Fibroblast of skin of left quadriceps (primary cell): ENCODE measurements at regions not wholly inside any gene's neighbourhood (a gene's known extent, or its start where the extent isn't known, plus 50 kb on each side); places are given as distances from the start of the nearest gene placed in this dataset.

ENCODE experiments used
- DNase-seq, 2 experiments: peaks; one replicate each; pipeline ENCODE4 v3.0.0-alpha.2; 2013; ENCODE audit warnings: low read depth in 2 of 2

DNA sequence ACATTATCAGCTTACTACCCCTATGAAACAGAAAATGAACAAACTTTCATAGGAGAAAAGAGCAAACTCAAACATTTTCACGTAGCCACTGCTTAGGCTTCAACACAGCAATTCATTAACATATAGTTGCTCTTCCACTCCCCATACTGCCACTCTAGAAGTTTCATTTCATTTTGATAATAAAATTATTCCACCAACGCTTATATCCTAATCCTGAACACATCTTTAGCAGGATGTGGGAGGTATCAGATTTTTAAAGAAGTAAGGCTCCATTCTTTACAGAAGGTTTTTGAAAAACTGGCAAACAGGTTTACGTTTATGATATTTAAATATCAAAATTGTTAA is 77.5 kb upstream of the ANK3 start:
- DNase-seq: no peak

DNA sequence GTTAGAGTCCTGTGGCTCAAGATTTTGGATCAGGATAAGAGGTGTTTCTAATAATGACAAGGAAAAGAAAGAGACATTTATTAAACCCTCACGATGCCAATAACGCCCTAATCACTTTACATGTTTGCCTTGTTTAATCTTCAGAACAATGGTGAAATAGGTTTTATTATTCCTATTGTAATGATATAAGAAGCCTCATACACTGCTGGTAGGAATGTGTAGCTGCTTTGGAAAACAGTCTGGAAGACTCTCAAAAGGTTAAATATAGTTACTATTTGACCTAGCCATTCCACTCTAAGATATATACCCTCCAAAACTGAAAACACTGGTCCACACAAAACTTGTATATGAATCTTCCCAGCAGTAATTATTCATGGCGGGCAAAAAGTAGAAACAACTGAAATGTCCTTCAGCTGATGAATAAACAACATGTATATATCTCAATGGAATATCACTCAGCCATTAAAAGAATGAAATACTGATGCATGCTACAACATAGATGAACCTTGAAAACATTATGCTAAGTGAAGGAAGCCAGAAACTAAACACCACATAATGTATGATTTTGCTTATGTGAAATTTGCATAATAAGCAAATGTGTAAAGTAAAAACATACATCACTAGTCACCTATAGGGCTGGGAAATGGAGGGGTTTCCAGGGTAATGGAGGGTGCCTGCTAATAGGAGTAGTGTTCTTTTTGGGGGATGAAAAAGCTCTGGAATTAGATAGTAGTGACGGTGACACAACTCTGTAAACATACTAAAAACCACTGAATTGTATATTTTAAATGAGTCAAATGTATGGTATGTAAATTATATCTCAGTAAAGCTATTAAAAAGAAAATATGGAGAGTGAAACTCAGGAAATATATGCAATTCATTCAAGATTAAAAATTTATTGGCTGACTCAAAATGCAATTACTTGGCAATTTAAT is 76.9 kb upstream of the ANK3 start:
- DNase-seq: peak; percentile 50 to 56

DNA sequence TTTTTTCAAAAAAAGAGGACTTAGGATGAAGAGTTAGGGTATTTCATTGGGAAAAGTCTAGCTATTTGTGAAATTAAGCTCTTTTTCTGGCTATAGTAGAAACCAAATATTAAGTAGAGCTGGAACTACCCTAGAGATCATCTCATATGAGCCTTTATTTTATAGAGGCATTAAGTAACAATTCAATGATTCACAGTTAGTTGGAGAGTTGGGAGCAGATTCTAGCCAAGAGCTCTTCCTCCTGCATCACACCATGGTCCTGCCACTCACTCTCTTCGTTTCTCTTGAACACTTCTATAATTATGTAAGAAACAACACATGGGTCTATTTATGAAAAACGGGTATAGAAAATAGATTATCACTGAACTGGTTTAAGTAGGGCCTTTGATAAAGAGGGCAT is 76.1 kb upstream of the ANK3 start:
- no peak for DNase-seq

- no peak for DNase-seq
Observed at GRCh38 chr10:60464659-60465058, 75.0 kb upstream of the ANK3 start.

DNA sequence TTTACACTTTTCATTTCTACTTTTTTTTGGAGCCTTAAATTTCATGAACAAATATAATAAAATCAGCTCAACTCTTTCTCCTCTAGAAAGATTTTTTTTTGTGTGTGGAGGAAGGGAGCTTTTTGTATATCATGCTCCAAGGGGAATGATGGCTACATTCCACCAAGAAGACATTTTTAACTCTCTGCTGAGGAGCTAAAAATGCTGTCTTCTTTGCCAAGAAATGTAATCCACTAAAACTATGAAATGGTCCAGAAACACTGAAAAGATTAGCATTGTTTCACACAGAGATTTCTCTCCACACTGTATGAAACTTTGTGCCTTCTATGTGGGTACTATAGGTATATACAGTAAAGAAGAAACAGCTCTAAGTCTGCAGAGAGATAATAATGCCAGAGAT is 74.1 kb upstream of the ANK3 start:
- no peak for DNase-seq

GRCh38 chr10:60461688-60462087 is 72.0 kb upstream of the ANK3 start:
- DNase-seq: no peak

DNA sequence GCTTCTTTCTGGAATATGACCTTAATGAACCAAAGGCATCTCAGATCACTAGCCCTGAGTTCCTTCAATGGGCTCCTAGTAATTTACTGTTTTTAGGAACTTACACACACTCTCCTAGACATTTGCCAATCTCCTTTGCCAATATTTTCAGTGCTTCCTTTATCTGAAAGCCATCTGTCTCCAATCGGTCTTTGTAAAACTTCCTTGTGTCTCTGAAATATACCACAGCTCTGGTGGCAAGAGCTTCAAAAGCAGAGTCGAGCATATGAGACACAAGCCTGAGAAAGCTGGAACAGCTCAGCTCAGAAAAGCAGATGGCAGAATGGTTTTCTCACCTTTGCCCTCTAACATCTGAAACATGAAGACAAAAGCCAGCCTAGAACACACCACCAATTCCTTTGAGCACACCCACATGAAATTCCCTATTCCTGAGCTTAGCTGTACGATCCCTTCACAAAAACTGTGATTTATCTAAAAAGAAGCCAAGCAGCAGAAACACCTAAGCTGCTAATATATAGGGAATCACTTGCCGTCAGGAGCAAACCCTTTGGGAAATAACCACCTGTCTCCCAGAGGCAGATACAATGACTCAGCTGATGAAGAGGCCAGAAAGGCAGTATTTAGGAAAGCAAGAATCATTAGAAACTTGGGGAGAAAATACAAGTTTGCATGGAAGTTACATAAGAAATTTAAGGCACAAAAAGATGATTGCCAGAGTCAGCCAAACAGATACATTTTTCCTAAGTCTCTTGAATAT is 70.2 kb upstream of the ANK3 start:
- DNase-seq: no peak

DNA sequence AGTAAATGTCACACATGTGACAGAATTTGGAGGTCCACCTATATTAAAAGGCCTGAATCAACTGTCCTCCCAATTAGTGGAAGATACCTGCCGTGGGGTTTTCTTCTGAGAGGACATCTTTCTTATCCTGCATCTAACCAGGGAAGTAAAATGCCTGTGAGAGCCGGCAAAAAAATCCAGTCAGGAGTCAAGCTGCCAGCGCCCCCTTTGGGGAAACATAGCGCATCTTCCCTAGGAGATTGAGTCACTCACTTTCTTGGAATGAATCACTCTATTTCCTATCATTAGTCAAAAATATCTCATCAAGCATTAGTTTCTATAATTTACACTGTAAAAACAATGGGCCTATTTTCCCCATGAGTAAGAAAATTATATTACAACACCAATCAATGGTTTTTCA is 66.4 kb upstream of the ANK3 start:
- no peak for DNase-seq

GRCh38 chr10:60454336-60454735 is 64.7 kb upstream of the ANK3 start:
- no peak for DNase-seq

- DNase-seq: no peak
Observed at GRCh38 chr10:60453036-60453435, 63.4 kb upstream of the ANK3 start.

GRCh38 chr10:60450291-60450690 is 60.6 kb upstream of the ANK3 start:
- DNase-seq: no peak

DNA sequence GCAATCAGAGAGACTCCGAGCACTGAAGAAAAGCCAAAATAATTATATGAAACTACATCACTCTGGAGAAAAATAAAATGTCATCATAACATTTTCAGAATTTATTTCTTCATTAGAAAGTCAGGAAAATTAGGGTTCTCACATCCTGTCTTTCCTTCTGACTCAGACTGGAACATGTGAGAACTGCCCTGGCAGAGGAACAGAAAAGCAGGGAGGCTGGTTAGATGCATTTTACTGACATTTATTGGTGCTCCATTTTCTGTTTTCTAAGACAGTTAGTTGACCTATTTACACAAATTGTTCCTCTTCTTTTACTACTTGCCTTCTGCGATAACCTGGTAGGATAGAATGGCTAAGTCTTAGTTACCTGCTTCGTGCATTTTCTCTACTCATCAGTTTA is 58.6 kb upstream of the ANK3 start:
- DNase-seq: no peak

- no peak for DNase-seq
Observed at GRCh38 chr10:60446851-60447250, 57.2 kb upstream of the ANK3 start.

GRCh38 chr10:60446070-60446833 is 56.6 kb upstream of the ANK3 start:
- DNase-seq: no peak

DNA sequence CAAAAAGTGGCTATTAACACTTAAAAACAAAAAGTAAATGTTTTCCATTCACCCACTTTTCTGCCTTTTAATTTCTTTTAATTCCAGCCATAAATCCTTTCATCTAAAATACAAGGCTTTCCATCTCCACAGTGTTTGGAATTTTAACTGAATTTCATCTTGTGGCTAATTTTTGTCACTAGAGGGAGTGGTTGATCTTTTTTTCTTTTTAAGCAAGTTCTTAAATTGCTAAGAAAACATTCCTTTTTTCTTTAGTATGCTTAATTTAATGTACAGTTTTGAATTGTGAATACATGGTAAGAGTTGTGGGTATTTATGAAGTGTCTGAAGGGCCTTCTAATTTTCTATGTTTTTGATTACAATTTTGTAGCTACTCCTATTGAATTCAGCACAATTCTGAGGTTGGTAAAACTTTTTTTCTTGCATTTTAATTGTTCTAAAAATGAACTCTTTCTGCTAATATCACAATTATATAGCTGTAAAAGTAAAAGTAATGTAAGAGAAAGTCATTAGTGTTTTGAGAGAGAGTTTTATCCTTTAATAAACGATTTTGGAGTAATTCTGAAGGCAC is 54.9 kb upstream of the ANK3 start:
- DNase-seq: no peak

DNA sequence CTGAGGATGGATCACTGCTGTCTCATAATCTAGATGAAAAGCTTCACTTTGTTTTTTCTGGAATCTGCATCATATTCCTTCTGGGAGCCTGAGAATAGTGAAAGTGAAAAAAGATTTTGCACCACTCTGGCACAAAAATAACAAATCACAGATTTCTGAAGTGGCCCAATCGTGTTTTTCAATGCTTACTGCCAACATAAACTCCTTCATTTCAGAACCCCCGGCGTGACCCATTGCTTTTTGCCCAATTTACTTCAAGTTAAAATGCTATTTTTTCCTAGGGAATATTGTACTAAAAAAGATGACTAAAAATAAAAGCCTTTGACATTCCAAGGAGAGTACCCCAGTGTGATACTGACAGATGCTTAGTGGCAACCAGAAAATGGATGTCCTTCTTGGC is 53.7 kb upstream of the ANK3 start:
- DNase-seq: no peak

DNA sequence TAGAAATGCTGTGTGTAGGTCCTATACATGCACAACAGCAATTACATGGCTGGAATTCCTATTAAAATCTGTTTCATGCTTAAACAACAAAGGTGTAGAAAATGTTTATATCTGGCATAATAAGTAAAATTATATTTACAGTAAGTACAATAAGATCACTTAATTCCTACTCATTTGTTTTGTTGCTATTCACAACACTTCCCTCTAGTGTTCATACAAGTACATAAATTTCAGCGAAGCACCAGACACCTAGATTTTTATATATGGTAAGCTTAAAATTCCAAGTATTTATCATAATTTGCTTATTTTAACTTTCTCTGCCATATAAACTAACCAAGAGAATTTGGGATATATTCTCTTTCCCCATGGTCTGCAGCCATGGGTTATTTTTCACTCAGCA is 51.8 kb upstream of the ANK3 start:
- no peak for DNase-seq

GRCh38 chr10:60439641-60440040 is 50.0 kb upstream of the ANK3 start:
- DNase-seq: no peak
